Colonic mucosa (tissue), 4 donors: ENCODE measurements at regions not wholly inside any gene's neighbourhood (a gene's known extent, or its start where the extent isn't known, plus 50 kb on each side); places are given as distances from the start of the nearest gene placed in this dataset.
"Not testable (repeated sequence)": the region's sequence is repeated elsewhere in the genome, so short reads cannot be mapped to it uniquely, and the experiment has no call there.

Experiments
- DNase-seq: peaks from one replicate; pipeline ENCODE4 v3.0.0-alpha.2; 2020
- H3K27ac ChIP-seq: fragments of 200-600 bp; one replicate; pipeline ENCODE4 v1.8.0; 2021
- H3K27me3 ChIP-seq: fragments of 200-600 bp; one replicate; pipeline ENCODE4 v1.8.0; 2021
- H3K36me3 ChIP-seq: fragments of 200-600 bp; one replicate; pipeline ENCODE4 v1.8.0; 2021
- H3K4me1 ChIP-seq: fragments of 200-600 bp; one replicate; pipeline ENCODE4 v1.8.0; 2021; ENCODE audit warnings: mild to moderate bottlenecking
- H3K4me3 ChIP-seq: fragments of 200-600 bp; one replicate; pipeline ENCODE4 v1.8.0; 2021
- H3K9ac ChIP-seq, 2 donors: one replicate each; pipeline ENCODE4 v1.7.0; 2013; ENCODE audit warnings: control low read depth in 2 of 2, low read depth in 2 of 2, low read length in 2 of 2
- H3K9me3 ChIP-seq: fragments of 200-600 bp; one replicate; pipeline ENCODE4 v1.8.0; 2021
- CTCF ChIP-seq: fragments of 200-600 bp; IDR thresholded peaks from one replicate; pipeline ENCODE4 v1.8.0; 2022; ENCODE audit warnings: antibody characterized with exemption, mild to moderate bottlenecking
- intact Hi-C: fragments of 100-400 bp; cut with DNase I; formaldehyde crosslinking; loops from one replicate; pipeline ENCODE4 v1.14.1; 2022
- donor health status: healthy.
- donor health status: DM: no; HTN: no; CAD: no.
- donor health status: DM: no; HTN: no; CAD: no.

DNA sequence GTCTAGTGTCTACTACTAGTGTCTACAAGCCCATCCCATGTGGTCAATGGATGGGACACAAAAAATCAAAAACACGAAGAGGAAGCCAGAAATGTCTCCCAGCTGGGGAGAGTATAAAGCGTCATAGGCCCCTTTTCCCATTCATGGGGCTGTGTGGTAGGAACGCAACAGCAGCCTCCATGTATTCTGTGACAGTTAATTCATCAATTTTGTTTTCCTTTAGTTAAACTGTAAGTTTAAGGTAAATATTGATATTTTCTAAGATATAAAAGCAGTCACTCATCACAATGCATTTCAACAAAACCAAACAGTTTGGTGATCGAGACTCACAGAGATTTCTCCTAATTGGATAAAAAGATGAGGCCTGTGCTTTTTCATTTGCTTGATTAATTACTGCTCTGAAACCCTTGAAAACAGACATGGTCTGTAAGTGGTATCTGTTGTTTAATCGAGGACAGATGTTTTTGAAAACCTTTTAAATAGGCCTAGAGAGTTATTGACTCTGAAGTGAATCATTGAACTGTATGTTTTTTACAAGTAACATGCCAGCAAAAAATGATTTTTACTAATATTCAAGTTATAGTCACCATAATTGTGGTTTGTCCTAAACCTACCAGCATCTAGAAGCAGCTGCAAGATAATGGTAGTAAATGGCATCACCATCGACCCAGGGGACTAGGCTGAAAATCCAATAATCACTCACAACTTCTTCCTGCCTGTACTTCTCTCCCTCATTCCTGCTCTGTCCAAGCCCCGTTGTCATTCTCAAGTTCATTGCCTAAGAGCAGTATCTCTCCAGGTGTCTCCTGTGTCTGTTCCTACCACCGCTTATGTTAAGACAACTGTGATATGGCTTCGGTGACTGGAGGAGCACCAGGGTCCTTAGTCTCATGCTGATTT, 87.7 kb upstream of the SHISA3 start:
- no peak for TF ChIP-seq CTCF
- intact Hi-C loops, result no loop called here
- no peak for DNase-seq

GRCh38 chr4:42310358-42310757, 86.9 kb upstream of the SHISA3 start:
- Histone ChIP-seq H3K9ac (no peak overlapping the region), H3K27me3 (no peaks in the 10 kb centered on the region), H3K4me1 (no peaks in the 10 kb centered on the region), H3K27ac (no peak overlapping the region), H3K4me3 (no peak overlapping the region), H3K9me3 (no peaks in the 10 kb centered on the region), H3K36me3 (no peaks in the 10 kb centered on the region)
- intact Hi-C loops, result no loop called here
- no peak for TF ChIP-seq CTCF
- no peak for DNase-seq

More for the DNA sequence above, 87.7 kb upstream of the SHISA3 start:
- Histone ChIP-seq H3K36me3 (no peaks in the 10 kb centered on the region), H3K9ac (no peak overlapping the region), H3K4me3 (no peak overlapping the region), H3K9me3 (no peaks in the 10 kb centered on the region), H3K27ac (no peak overlapping the region), H3K27me3 (no peaks in the 10 kb centered on the region), H3K4me1 (no peaks in the 10 kb centered on the region)

- Histone ChIP-seq H3K4me1 (no peaks in the 10 kb centered on the region), H3K27ac (no peak overlapping the region), H3K27me3 (no peaks in the 10 kb centered on the region), H3K4me3 (no peak overlapping the region), H3K9ac (no peak overlapping the region), H3K36me3 (no peaks in the 10 kb centered on the region), H3K9me3 (no peaks in the 10 kb centered on the region)
- no peak for DNase-seq
- intact Hi-C loops, result no loop called here
- no peak for TF ChIP-seq CTCF
Measured at GRCh38 chr4:42310806-42311205, 86.5 kb upstream of the SHISA3 start.

DNA sequence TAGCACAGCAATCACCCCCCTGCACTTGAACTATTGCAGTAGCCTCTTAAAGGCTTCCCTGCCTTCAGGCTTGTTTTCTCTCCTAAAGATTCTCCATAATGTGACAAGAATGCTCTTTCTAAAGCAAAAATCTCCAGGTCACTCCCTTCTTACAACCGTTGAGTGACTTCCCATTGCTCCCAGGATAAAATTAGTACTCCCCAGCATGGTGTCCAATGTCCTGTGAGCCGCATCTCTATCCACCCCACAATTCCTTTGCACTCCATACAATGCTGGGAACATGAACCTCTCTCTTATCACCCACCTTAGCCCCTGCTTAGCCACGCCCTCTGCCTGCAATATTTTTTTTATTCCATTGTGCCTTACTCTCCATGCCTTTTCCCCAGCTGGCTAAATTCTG, 85.7 kb upstream of the SHISA3 start:
- H3K27me3 ChIP-seq, result no peaks in the 10 kb centered on the region
- intact Hi-C loops, result no loop called here
- no peaks in the 10 kb centered on the region for H3K9me3 ChIP-seq
- DNase-seq, result no peak
- H3K4me1 ChIP-seq, result no peaks in the 10 kb centered on the region
- no peak overlapping the region for H3K27ac ChIP-seq
- no peak overlapping the region for H3K4me3 ChIP-seq
- no peaks in the 10 kb centered on the region for H3K36me3 ChIP-seq
- TF ChIP-seq CTCF, result no peak
- no peak overlapping the region for H3K9ac ChIP-seq

GRCh38 chr4:42313420-42313819, 83.9 kb upstream of the SHISA3 start:
- H3K9ac ChIP-seq, H3K27me3 ChIP-seq, H3K27ac ChIP-seq, H3K36me3 ChIP-seq, H3K9me3 ChIP-seq, intact Hi-C loops, H3K4me1 ChIP-seq, DNase-seq, H3K4me3 ChIP-seq: not testable (repeated sequence)

DNA sequence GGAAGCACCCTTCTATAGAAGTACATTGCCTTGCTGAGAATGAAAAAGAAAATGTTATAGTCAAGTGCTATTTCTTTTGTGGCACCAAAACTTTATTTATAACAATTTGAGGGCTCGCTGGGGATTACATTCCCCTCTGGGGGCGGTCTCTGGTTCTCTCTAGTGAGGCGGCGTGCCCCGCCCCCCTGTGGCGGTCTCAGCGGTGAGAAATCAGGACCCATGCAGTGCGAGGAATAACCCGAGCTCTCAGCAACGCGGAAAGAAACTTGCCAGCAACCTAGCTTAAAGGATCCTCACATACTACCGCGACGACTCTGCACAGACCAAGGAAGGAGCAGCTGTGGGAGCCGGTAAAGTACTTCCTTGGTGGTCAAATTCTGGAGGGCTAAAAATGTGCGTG, 83.4 kb upstream of the SHISA3 start:
- Histone ChIP-seq H3K9me3 (no peaks in the 10 kb centered on the region), H3K9ac (no peak overlapping the region), H3K4me1 (no peaks in the 10 kb centered on the region), H3K36me3 (no peaks in the 10 kb centered on the region), H3K4me3 (no peak overlapping the region), H3K27ac (no peak overlapping the region), H3K27me3 (no peaks in the 10 kb centered on the region)
- intact Hi-C loops, result no loop called here
- TF ChIP-seq CTCF, result no peak
- no peak for DNase-seq
